H1 (cell line): ENCODE measurements at regions not wholly inside any gene's neighbourhood (a gene's known extent, or its start where the extent isn't known, plus 50 kb on each side); places are given as distances from the start of the nearest gene placed in this dataset.

Source experiments
- CTCF ChIA-PET: fragments of 300-600 bp; sonication (Branson Sonifier 250); formaldehyde crosslinking; loops from one replicate; lab custom pipeline; 2021; ENCODE audit not compliant: partially characterized antibody; lab: Charles Lee
- POLR2A ChIA-PET: fragments of 300-600 bp; sonication (Branson Sonifier 250); formaldehyde crosslinking; loops from one replicate; lab custom pipeline; 2021; ENCODE audit warnings: inconsistent platforms; ENCODE audit not compliant: partially characterized antibody; lab: Charles Lee
- DNase-seq, 2 experiments: peaks; one replicate each; pipeline versions ENCODE4 v3.0.0 to v3.0.0-alpha.2; 2010 to 2022; ENCODE audit warnings: low spot score in 2 of 2, low read depth in 1 of 2, mixed read lengths in 1 of 2
- FAIRE-seq: peaks from 2 replicates; lab custom pipeline; 2011; peaks lifted over from hg19 to GRCh38; lab: Jason Lieb, UNC
- H2AFZ ChIP-seq: 2 replicates; pipeline ENCODE4 v1.8.1; 2012; ENCODE audit warnings: low read length, inconsistent platforms
- H2AK5ac ChIP-seq: 2 replicates; pipeline ENCODE4 v1.6.1; 2013; ENCODE audit warnings: low read depth, low read length
- H2BK120ac ChIP-seq: replicated peaks from 2 replicates; pipeline ENCODE3; 2013; ENCODE audit warnings: low read depth, low read length, inconsistent platforms
- H2BK12ac ChIP-seq: 2 replicates; pipeline ENCODE4 v1.6.1; 2013; ENCODE audit warnings: low read depth, low read length
- H2BK15ac ChIP-seq: 2 replicates; pipeline ENCODE4 v1.6.1; 2013; ENCODE audit warnings: low read length
- H2BK20ac ChIP-seq: 2 replicates; pipeline ENCODE4 v1.6.1; 2013; ENCODE audit warnings: low read length
- H2BK5ac ChIP-seq: 2 replicates; pipeline ENCODE4 v1.6.1; 2013; ENCODE audit warnings: low read depth, low read length
- H3K14ac ChIP-seq: 2 replicates; pipeline ENCODE4 v1.6.1; 2013; ENCODE audit warnings: inconsistent platforms; ENCODE audit not compliant: insufficient read length
- H3K18ac ChIP-seq: 2 replicates; pipeline ENCODE4 v1.6.1; 2013; ENCODE audit warnings: low read length; ENCODE audit errors: extremely low read depth
- H3K23ac ChIP-seq: 2 replicates; pipeline ENCODE4 v1.6.1; 2013; ENCODE audit warnings: inconsistent platforms; ENCODE audit not compliant: insufficient read length
- H3K23me2 ChIP-seq: 2 replicates; pipeline ENCODE4 v1.6.1; 2013; ENCODE audit warnings: low read depth, low read length
- H3K27ac ChIP-seq: 2 replicates; pipeline ENCODE4 v1.6.1; 2011; ENCODE audit warnings: low read depth, low read length, inconsistent platforms
- H3K27me3 ChIP-seq, 4 experiments: replicated peaks in 1 of 4; 1 replicate in 1 of 4; 2 replicates in 3 of 4; pipeline versions ENCODE4 v1.6.1 to v1.8.1; 2011 to 2013; ENCODE audit warnings: low read length in 3 of 4, mild to moderate bottlenecking in 3 of 4, inconsistent platforms in 2 of 4, mixed read lengths in 2 of 4, moderate library complexity in 1 of 4; ENCODE audit not compliant: control insufficient read depth in 3 of 4, insufficient read depth in 3 of 4; ENCODE audit errors: extremely low read depth in 1 of 4
- H3K36me3 ChIP-seq, 4 experiments: 2 replicates each; pipeline versions ENCODE4 v1.6.1 to v1.8.1; 2011 to 2013; ENCODE audit warnings: mild to moderate bottlenecking in 4 of 4, low read length in 3 of 4, moderate library complexity in 2 of 4, control low read depth in 1 of 4, inconsistent platforms in 1 of 4; ENCODE audit not compliant: insufficient read depth in 4 of 4, control insufficient read depth in 2 of 4
- H3K4ac ChIP-seq: replicated peaks from 2 replicates; pipeline ENCODE3; 2013; ENCODE audit warnings: low read length, low read depth, mixed read lengths, inconsistent platforms; ENCODE audit not compliant: insufficient read length
- H3K4me1 ChIP-seq, 4 experiments: replicated peaks in 1 of 4; 1 replicate in 1 of 4; 2 replicates in 3 of 4; pipeline versions ENCODE4 v1.6.1 to v1.8.1; 2011 to 2013; ENCODE audit warnings: low read length in 3 of 4, inconsistent platforms in 2 of 4, mixed read lengths in 1 of 4; ENCODE audit not compliant: insufficient read depth in 4 of 4, control insufficient read depth in 3 of 4
- H3K4me2 ChIP-seq, 2 experiments: 2 replicates each; pipeline versions ENCODE4 v1.6.1 to v1.8.1; 2011 to 2013; ENCODE audit warnings: low read depth in 2 of 2, low read length in 2 of 2, control low read depth in 1 of 2, inconsistent platforms in 1 of 2, mild to moderate bottlenecking in 1 of 2; ENCODE audit not compliant: insufficient read depth in 1 of 2
- H3K4me3 ChIP-seq, 4 experiments: fragments of 200-600, 300-600 bp in 1 of 4; sonication (generic), shearing (Covaris generic), sonication (Bioruptor Twin) in 1 of 4; 2 replicates each; pipeline versions ENCODE4 v1.5.1 to v1.8.1; 2011 to 2016; ENCODE audit warnings: low read length in 4 of 4, low read depth in 3 of 4, control low read depth in 2 of 4, inconsistent platforms in 2 of 4, mild to moderate bottlenecking in 2 of 4, mixed read lengths in 1 of 4, moderate library complexity in 1 of 4; ENCODE audit not compliant: insufficient read depth in 2 of 4; ENCODE audit errors: extremely low read depth in 1 of 4
- H3K56ac ChIP-seq: replicated peaks from 2 replicates; pipeline ENCODE3; 2013; ENCODE audit warnings: low read depth, mild to moderate bottlenecking, mixed read lengths, low read length, inconsistent platforms; ENCODE audit not compliant: insufficient read length
- H3K79me1 ChIP-seq: 2 replicates; pipeline ENCODE4 v1.6.1; 2013; ENCODE audit warnings: low read depth, low read length, control low read depth
- H3K79me2 ChIP-seq, 2 experiments: 2 replicates each; pipeline versions ENCODE4 v1.6.1 to v1.8.1; 2012 to 2013; ENCODE audit warnings: low read length in 2 of 2, mild to moderate bottlenecking in 2 of 2, inconsistent platforms in 1 of 2; ENCODE audit not compliant: insufficient read depth in 2 of 2, control insufficient read depth in 1 of 2
- H3K9ac ChIP-seq, 4 experiments: replicated peaks in 1 of 4; 1 replicate in 1 of 4; 2 replicates in 3 of 4; pipeline versions ENCODE4 v1.6.1 to v1.8.1; 2011 to 2013; ENCODE audit warnings: low read depth in 3 of 4, low read length in 3 of 4, control low read depth in 2 of 4, mild to moderate bottlenecking in 2 of 4, moderate library complexity in 2 of 4, inconsistent platforms in 1 of 4; ENCODE audit errors: extremely low read depth in 1 of 4
- H3K9me3 ChIP-seq, 2 experiments: 2 replicates each; pipeline versions ENCODE4 v1.6.1 to v1.8.1; 2012 to 2013; ENCODE audit warnings: mild to moderate bottlenecking in 2 of 2, moderate library complexity in 2 of 2, control low read depth in 1 of 2, inconsistent platforms in 1 of 2, low read depth in 1 of 2, low read length in 1 of 2, mixed read lengths in 1 of 2; ENCODE audit not compliant: insufficient read depth in 2 of 2
- H4K20me1 ChIP-seq, 2 experiments: replicated peaks in 1 of 2; 2 replicates each; pipeline versions ENCODE3 to v1.8.1; 2011 to 2013; ENCODE audit warnings: inconsistent platforms in 2 of 2, low read length in 2 of 2, mild to moderate bottlenecking in 1 of 2; ENCODE audit not compliant: insufficient read depth in 2 of 2, control insufficient read depth in 1 of 2
- H4K5ac ChIP-seq: 2 replicates; pipeline ENCODE4 v1.6.1; 2013; ENCODE audit warnings: low read length, low read depth, mixed read lengths, inconsistent platforms; ENCODE audit not compliant: insufficient read length
- H4K8ac ChIP-seq: 2 replicates; pipeline ENCODE4 v1.8.0; 2013; ENCODE audit warnings: mild to moderate bottlenecking, moderate library complexity, low read length, inconsistent platforms; ENCODE audit not compliant: insufficient read depth; ENCODE audit errors: extremely low read depth
- H4K91ac ChIP-seq: replicated peaks from 2 replicates; pipeline ENCODE3; 2013; ENCODE audit warnings: low read length, mixed read lengths, inconsistent platforms; ENCODE audit not compliant: insufficient read length
- KDM5A ChIP-seq: fragments of 200-600 bp; IDR thresholded peaks from 2 replicates; pipeline ENCODE4 v1.7.1; 2012; ENCODE audit warnings: mild to moderate bottlenecking, low read length, inconsistent platforms, mixed read lengths
- WGBS, 2 experiments: shearing (Covaris generic) in 1 of 2; methylation state at CpG; one replicate each; pipeline versions ENCODE4 v1.1.6 to v1.1.7; 2013 to 2015; ENCODE audit warnings: low lambda C conversion rate in 2 of 2, mixed read lengths in 2 of 2, inconsistent platforms in 1 of 2, low coverage in 1 of 2, missing lambda C conversion rate in 1 of 2; ENCODE audit not compliant: insufficient replicate concordance in 2 of 2, insufficient coverage in 1 of 2, insufficient read length in 1 of 2; ENCODE audit errors: extremely low coverage in 1 of 2, missing lambda C conversion rate in 1 of 2; 5-methylcytosine and 5-hydroxymethylcytosine counted together

DNA sequence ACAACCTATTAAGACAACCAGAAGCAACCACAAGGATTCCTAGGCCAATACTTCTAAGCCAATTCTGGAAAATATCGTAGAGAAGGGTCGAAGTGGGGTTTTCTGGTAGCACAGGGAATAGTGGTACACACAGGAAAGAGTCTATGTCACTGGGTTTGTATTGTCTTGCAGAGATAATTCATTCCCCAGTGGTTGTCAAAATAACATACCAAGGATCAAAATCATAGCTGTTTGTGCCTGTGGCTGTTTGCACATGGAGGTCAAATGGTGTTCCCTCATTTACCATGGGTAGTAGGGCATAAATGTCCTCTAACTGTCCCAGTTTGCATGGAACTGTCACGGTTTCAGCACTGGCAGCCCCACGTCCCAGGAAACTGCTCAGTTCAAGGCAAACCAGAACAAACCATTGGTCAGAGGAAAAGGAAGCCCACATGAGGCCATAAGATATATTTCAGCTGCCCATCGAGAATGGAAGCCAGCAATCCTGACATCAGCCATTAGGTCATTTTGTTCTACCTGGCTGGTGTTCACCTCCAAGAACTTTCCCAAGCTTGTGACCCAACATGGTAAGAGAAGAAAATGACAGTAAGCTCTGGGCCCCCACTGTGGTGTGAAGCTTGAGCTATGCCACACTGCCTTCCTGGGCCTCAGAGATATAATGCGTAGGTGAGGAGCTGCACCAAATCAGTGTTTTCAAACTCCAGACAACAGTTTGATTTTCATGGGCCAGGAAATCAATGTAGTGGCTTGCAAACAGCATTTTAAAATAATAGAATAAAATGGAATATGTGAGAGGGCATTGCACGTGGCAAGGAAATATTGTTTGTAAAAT, 53.9 kb upstream of the NFE2L3 start:
- H2AFZ ChIP-seq: 0 out of 2 replicates have a peak overlapping the region, but pooled peaks have one; percentile 21
- no peaks in the 10 kb centered on the region for H3K36me3 ChIP-seq
- peak overlapping the region; percentile 36 for H2BK120ac ChIP-seq
- no peak overlapping the region for H3K4me3 ChIP-seq
- DNase-seq (no peak), FAIRE-seq (no peak)
- no peak overlapping the region for H3K18ac ChIP-seq
- H2AK5ac ChIP-seq: peak overlapping the region; percentile 80; the same call in 1 of the 2 replicates
- peak overlapping the region; percentile 72; the same call in 1 of the 2 replicates for H2BK12ac ChIP-seq
- no peak overlapping the region for H3K27ac ChIP-seq
- no peak overlapping the region for H3K9ac ChIP-seq
- WGBS, 2 experiments: 88% methylated on average over 7 of the region's 7 CpGs; no CpG with 5 or more reads in 1 of the 2 experiments
- ChIA-PET CTCF (interaction anchor here (1.6 to 2.2 kb wide), 4 partner anchors 7 to 20 kb away, joined by 7 to 14 read pairs (median 10); no protein-coding TSS in a partner anchor), POLR2A (interaction anchor here (1.1 to 1.7 kb wide), 5 partner anchors 20 to 102 kb away, joined by 3 to 6 read pairs (median 4); no protein-coding TSS in a partner anchor)
- no peaks in the 10 kb centered on the region for H3K79me1 ChIP-seq
- no peak overlapping the region for H3K14ac ChIP-seq
- no peaks in the 10 kb centered on the region for H3K27me3 ChIP-seq
- H4K5ac ChIP-seq: no peak overlapping the region
- H4K91ac ChIP-seq: no peak overlapping the region
- no peak overlapping the region for H3K23ac ChIP-seq
- no peak for TF ChIP-seq KDM5A
- no peak overlapping the region for H3K4me2 ChIP-seq
- H3K79me2 ChIP-seq: no peaks in the 10 kb centered on the region
- H3K9me3 ChIP-seq: no peaks in the 10 kb centered on the region
- peaks cover 7 to 16% (median 12%) of the 10 kb centered on the region in 4 experiments for H3K4me1 ChIP-seq
- no peaks in the 10 kb centered on the region for H4K20me1 ChIP-seq
- peak overlapping the region; percentile 32; the same call in 1 of the 2 replicates for H2BK5ac ChIP-seq
- no peak overlapping the region for H3K56ac ChIP-seq
- no peak overlapping the region for H3K4ac ChIP-seq
- H2BK15ac ChIP-seq: no peak overlapping the region; the same call in 1 of the 2 replicates
- no peak overlapping the region for H2BK20ac ChIP-seq
- peak overlapping the region; percentile 45; the same call in 1 of the 2 replicates for H4K8ac ChIP-seq
- H3K23me2 ChIP-seq: no peaks in the 10 kb centered on the region
